Tibial nerve (tissue), 4 donors: ENCODE measurements at regions not wholly inside any gene's neighbourhood (a gene's known extent, or its start where the extent isn't known, plus 50 kb on each side); places are given as distances from the start of the nearest gene placed in this dataset.

Source experiments
- CTCF ChIP-seq, 5 experiments: fragments of 200-600 bp in 3 of 5; fragments of 450-650 bp in 2 of 5; sonication (generic) in 3 of 5; IDR thresholded peaks; one replicate each; pipeline ENCODE4 v1.5.1; 2016 to 2019; ENCODE audit warnings: antibody characterized with exemption in 5 of 5, mild to moderate bottlenecking in 3 of 5, moderate library complexity in 2 of 5
- EP300 ChIP-seq, 2 donors: sonication (generic); formaldehyde crosslinking; IDR thresholded peaks; one replicate each; pipeline ENCODE4 v1.6.1; 2017; ENCODE audit warnings: antibody characterized with exemption in 2 of 2, mild to moderate bottlenecking in 1 of 2
- POLR2A ChIP-seq, 2 donors: fragments of 450-650 bp; IDR thresholded peaks; one replicate each; pipeline ENCODE4 v1.6.1; 2017; ENCODE audit warnings: antibody characterized with exemption in 2 of 2, mild to moderate bottlenecking in 2 of 2, moderate library complexity in 2 of 2

GRCh38 chr10:90635111-90635765 is 222.6 kb downstream of the HTR7 start:
- TF ChIP-seq CTCF (IDR thresholded peaks at IDR 0.05) = no peak
- no peak for TF ChIP-seq EP300 (IDR thresholded peaks at IDR 0.05)
- no peak for TF ChIP-seq POLR2A (IDR thresholded peaks at IDR 0.05)
